A172 (cell line): ENCODE measurements at regions not wholly inside any gene's neighbourhood (a gene's known extent, or its start where the extent isn't known, plus 50 kb on each side); places are given as distances from the start of the nearest gene placed in this dataset.

Experiments
- DNase-seq: peaks from one replicate; pipeline ENCODE4 v3.0.0-alpha.2; 2015; ENCODE audit warnings: low spot score

DNA sequence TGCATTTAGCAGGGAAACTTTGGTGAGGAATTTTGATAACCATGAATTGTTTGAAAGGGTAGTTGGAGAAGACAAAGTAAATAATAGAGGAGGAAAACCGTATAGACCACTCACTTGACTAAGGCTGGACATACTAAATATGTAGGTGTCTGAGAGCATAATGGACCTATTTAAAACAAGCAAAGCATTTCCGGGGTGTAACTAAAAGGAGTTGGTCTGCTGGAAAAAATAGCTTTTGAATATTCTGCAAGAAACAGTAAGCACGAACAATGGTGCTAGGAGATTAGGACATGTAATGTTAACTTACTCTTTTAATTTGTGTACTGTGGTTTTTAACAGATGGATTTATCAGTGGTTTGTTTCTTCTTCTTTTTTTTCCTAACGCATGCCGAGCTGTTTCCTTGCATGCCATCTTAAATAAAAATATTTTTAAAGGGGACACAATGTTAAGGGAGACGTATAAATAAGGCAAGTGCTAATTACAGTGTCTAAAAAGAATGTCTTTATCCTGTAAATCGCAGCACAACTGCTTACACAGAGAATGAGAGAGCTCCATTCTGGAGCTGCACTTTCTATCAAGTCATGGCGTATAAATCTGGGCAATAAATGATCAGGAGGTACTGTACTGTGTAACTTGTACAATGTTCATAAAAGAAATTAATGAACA lies 492.1 kb downstream of the LMO4 start:
- no peak for DNase-seq

GRCh38 chr1:87821335-87821697 lies 492.6 kb downstream of the LMO4 start:
- no peak for DNase-seq

- DNase-seq, result peak; percentile 13
Measured at GRCh38 chr1:87826681-87827251, 498.1 kb downstream of the LMO4 start.

DNA sequence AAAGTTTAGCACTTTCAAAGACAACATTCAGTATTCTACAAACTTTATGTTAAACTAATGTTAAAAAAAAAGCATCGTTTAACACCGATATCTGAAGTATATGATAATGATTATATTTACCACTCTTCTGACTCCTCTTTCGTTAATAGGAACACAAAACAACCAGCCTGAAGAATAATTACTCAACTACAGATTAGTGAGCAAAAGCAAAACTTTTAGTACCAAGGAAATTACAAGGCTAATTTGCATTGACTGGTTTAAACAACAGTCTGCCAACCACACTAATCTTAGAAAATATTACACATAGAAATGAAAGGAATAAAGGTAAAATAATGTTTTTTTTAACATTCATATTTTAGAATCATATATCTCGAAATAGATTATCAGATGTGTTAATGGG lies 500.7 kb downstream of the LMO4 start:
- DNase-seq, result no peak

- DNase-seq, result no peak
Measured at GRCh38 chr1:87830432-87830978, 501.8 kb downstream of the LMO4 start.

- DNase-seq, result no peak
Measured at GRCh38 chr1:87833166-87833565, 504.5 kb downstream of the LMO4 start.

- DNase-seq, result no peak
Measured at GRCh38 chr1:87834151-87834550, 505.5 kb downstream of the LMO4 start.

- DNase-seq, result no peak
Measured at GRCh38 chr1:87834941-87835340, 506.3 kb downstream of the LMO4 start.

GRCh38 chr1:87840767-87841166 lies 512.1 kb downstream of the LMO4 start:
- DNase-seq, result no peak

DNA sequence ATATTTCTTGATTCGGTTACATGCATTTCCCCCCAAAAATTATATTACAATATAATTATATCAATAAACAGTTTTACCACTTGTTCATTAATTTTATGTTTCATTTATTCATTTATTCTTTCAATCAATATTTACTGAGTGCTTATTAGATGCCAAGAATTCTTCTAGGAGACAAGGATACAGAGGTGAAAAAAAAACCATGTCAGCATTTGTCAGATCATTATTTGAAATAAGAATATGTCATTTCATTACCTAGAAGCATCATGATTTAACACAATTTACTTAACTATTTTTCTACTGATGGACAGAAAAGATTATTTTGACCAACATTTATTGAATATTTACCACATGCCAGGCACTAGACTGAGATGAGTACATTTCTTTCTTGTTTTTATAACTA lies 512.7 kb downstream of the LMO4 start:
- DNase-seq, result no peak

DNA sequence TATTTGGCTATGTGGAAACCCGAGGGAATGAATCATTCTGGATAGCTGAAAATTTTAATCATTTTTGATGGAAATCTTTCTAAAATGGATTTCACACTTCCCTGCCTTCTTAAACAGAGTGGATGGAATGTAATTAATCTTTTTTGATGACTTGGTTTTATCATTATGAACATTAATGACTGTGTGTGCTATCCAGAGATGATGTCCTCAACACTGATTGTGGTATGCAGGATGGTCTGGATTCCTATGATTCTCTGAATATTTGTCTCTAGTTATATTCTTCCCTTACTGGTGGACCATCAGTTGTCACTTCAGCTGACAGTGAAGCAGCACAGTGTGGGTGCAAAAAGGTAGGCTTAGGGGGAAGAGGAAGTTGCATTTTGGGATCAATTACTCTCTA lies 513.5 kb downstream of the LMO4 start:
- DNase-seq, result no peak

DNA sequence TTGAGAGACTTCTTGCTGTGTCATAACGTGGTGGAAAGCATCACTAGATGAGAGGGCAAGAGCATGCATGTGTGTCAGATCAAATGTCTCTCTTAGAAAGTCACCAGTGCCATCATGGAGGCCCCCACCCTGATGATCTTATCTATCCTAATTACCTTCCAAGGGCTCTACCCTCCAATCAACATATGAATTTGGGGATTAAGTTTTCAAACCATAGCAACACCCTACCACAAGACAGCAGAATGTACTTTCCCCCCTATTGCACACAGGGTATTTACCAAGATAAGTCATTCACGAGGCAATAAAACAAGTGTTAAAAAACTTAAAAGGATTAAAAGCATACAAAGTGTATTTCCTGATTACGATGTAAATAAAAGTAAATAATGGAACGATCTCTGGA lies 515.6 kb downstream of the LMO4 start:
- no peak for DNase-seq

GRCh38 chr1:87851490-87851889 lies 522.8 kb downstream of the LMO4 start:
- no peak for DNase-seq

- no peak for DNase-seq
Measured at GRCh38 chr1:87852410-87853161, 523.9 kb downstream of the LMO4 start.

DNA sequence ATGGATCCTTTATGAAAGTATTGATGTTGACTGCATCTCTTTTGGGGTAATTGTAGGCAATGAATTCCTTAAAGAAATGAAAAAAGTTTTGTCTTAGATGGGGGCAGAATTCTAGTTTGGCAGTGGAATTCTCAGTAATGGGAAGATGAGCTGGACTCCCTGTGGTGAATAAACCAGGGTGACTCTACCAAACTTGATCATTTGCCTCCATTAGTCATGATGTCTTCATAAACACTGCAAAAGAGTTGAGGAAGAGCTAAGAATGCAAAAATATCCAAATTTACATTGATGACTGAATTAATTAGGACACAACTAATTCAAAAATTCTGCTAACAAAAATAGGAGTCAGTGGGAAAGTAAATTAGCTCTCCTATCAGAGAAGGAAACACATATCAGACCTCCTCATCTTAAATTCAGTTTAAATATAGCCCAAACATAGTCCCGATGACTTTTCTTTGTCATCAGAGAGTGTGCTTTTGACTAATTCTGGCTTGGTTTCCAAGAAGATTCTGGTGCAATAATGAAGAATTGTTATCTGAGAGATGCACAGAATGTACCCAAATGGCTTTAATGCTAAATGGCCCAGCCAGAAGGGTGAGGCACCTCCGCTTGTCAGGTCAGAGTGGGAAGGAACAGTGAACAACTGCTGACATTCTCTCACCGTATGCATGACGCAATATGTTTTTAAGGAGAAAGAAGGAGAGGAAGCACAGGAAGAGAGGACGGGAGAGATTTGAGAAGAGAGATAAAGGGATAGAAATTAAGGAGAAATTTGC lies 525.1 kb downstream of the LMO4 start:
- no peak for DNase-seq

GRCh38 chr1:87863317-87863716 lies 534.6 kb downstream of the LMO4 start:
- no peak for DNase-seq

DNA sequence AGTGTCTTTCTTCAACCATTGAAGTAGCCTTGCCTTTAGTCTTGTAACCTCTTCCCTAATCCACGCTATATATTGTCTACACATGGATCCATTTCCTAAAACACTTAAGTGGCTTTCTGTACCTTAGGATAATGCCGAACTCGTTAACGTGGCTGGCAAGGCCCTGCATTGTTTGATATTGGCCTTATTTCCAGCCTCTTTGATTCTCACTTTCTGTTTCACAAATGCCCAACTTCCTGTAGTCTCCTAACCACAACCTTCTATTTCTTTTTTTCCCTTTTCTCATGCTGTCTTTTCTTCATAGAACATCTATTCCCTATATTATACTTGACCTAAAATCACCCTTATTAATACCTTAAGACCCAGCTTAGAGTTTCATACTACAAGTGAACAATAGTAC lies 536.0 kb downstream of the LMO4 start:
- no peak for DNase-seq

GRCh38 chr1:87866416-87866815 lies 537.7 kb downstream of the LMO4 start:
- DNase-seq, result no peak

- DNase-seq, result peak; percentile 24
Measured at GRCh38 chr1:87867626-87868025, 538.9 kb downstream of the LMO4 start.

- peak; percentile 35 for DNase-seq
Measured at GRCh38 chr1:87869567-87869966, 540.9 kb downstream of the LMO4 start.

- no peak for DNase-seq
Measured at GRCh38 chr1:87872189-87872588, 543.5 kb downstream of the LMO4 start.

GRCh38 chr1:87872692-87873091 lies 544.0 kb downstream of the LMO4 start:
- no peak for DNase-seq
